ENCODE measurements at regions not wholly inside any gene's neighbourhood (a gene's known extent, or its start where the extent isn't known, plus 50 kb on each side); places are given as distances from the start of the nearest gene placed in this dataset.
"Not testable (repeated sequence)": the region's sequence is repeated elsewhere in the genome, so short reads cannot be mapped to it uniquely, and the experiment has no call there.

GRCh38 chr15:22639983-22640382 is 146.5 kb upstream of the NIPA1 start:
- not testable (repeated sequence) for TF ChIP-seq CTCF (conservative IDR thresholded peaks at IDR 0.05); EZH2 (IDR thresholded peaks at IDR 0.05; ENCODE audit: low read depth)
